Heart left ventricle (tissue), 16 donors: ENCODE measurements at regions not wholly inside any gene's neighbourhood (a gene's known extent, or its start where the extent isn't known, plus 50 kb on each side); places are given as distances from the start of the nearest gene placed in this dataset.

Source experiments
- ATAC-seq, 4 donors: fragments of 200-7000 bp; cut with Tn5 transposase; one replicate each; pipeline ENCODE4 v1.9.1; 2020 to 2022; ENCODE audit warnings: moderate library complexity in 4 of 4, mild to moderate bottlenecking in 3 of 4, moderate number of reproducible peaks in 1 of 4
- DNase-seq, 5 donors: peaks; one replicate each; pipeline ENCODE4 v3.0.0-alpha.2; 2020
- H3K27ac ChIP-seq, 12 donors: fragments of 200-600 bp; sonication (generic) in 4 of 12; one replicate each; pipeline versions ENCODE4 v1.5.0 to v1.8.0; 2016 to 2022; ENCODE audit warnings: mild to moderate bottlenecking in 2 of 12
- H3K27me3 ChIP-seq, 9 donors: fragments of 200-600 bp; sonication (generic) in 2 of 9; one replicate each; pipeline versions ENCODE4 v1.5.1 to v1.8.0; 2016 to 2022; ENCODE audit warnings: mild to moderate bottlenecking in 3 of 9
- H3K36me3 ChIP-seq, 9 donors: fragments of 200-600 bp; sonication (generic) in 2 of 9; one replicate each; pipeline versions ENCODE4 v1.5.0 to v1.8.0; 2018 to 2022; ENCODE audit warnings: mild to moderate bottlenecking in 2 of 9
- H3K4me1 ChIP-seq, 12 donors: fragments of 200-600 bp; sonication (generic) in 4 of 12; one replicate each; pipeline versions ENCODE4 v1.5.0 to v1.8.0; 2016 to 2022; ENCODE audit warnings: mild to moderate bottlenecking in 3 of 12
- H3K4me3 ChIP-seq, 12 donors: fragments of 200-600 bp; sonication (generic) in 4 of 12; one replicate each; pipeline versions ENCODE4 v1.5.0 to v1.8.0; 2017 to 2022; ENCODE audit warnings: mild to moderate bottlenecking in 9 of 12, moderate library complexity in 4 of 12
- H3K9me3 ChIP-seq, 12 donors: fragments of 200-600 bp; sonication (generic) in 4 of 12; one replicate each; pipeline versions ENCODE4 v1.5.0 to v1.8.0; 2016 to 2022; ENCODE audit warnings: mild to moderate bottlenecking in 1 of 12
- CTCF ChIP-seq, 12 donors: fragments of 200-600 bp; sonication (generic) in 4 of 12; IDR thresholded peaks; one replicate each; pipeline versions ENCODE4 v1.5.0 to v1.8.0; 2018 to 2022; ENCODE audit warnings: antibody characterized with exemption in 12 of 12, mild to moderate bottlenecking in 5 of 12
- POLR2A ChIP-seq, 2 donors: fragments of 450-650 bp; IDR thresholded peaks; one replicate each; pipeline ENCODE4 v1.6.1; 2017; ENCODE audit warnings: antibody characterized with exemption in 2 of 2, mild to moderate bottlenecking in 2 of 2, moderate library complexity in 2 of 2
- whole genome bisulfite sequencing, 4 donors: extraction: QIAGEN DNeasy Blood & Tissue Kit in 2 of 4; methylation state at CpG; one replicate each; pipeline versions ENCODE4 v1.1.5 to v1.1.7; 2013 to 2018; 5-methylcytosine and 5-hydroxymethylcytosine counted together
- intact Hi-C, 10 donors: fragments of 100-400 bp; cut with DNase I; formaldehyde crosslinking; loops; one replicate each; pipeline versions ENCODE4 v1.11.1 to v1.14.2; 2022
- donor health status: ischemic (EF 13 %, LVEDD 7.1; RV severe dilation, severe dysfunction).
- donor health status: healthy with polysubstance abuse.
- donor health status: DM: no; HTN: yes; CAD: no.
- donor health status: DM: no; HTN: no; CAD: no.
- donor health status: ischemic (EF 25% LVEDD 6.9; RV normal size, moderate dysfunction).
- donor health status: ischemic (EF 25% LVEDD 5.7; RV mildly dilated, moderate dysfunction).
- donor health status: healthy.
- donor health status: DM: yes; HTN: yes; CAD: no.
- donor health status: ischemic (EF 35%, LVEDD 5.7; RV mildly dilated, moderate dysfunction).
- donor health status: nonischemic (EF 11% LVEDD 7.7; RV severe dilation, severe dysfunction).
- donor health status: DM: yes; HTN: yes; CAD: no.
- donor health status: PGD.
- donor health status: ischemic (EF 29% LVEDD 5.4; RV normal size, mild dysfunction).
- donor health status: nonischemic (EF 23%, LVEDD 6.1; RV moderate dilation, normal function).

GRCh38 chr4:100106982-100107381 is 83.3 kb downstream of the DDIT4L start:
- TF ChIP-seq POLR2A (IDR thresholded peaks at IDR 0.05) (no peak), CTCF (IDR thresholded peaks at IDR 0.05) (no peak)
- WGBS, 4 donors, result 53 to 59% (median 55%) methylated on average over 1 of the region's 1 CpG
- no peaks in the 10 kb centered on the region for H3K36me3 ChIP-seq
- no peak overlapping the region for H3K4me3 ChIP-seq
- H3K27ac ChIP-seq, result no peak overlapping the region
- H3K27me3 ChIP-seq, result no peaks in the 10 kb centered on the region
- DNase-seq (no peak), ATAC-seq (no peak)
- no peaks in the 10 kb centered on the region for H3K9me3 ChIP-seq
- H3K4me1 ChIP-seq, result no peaks in the 10 kb centered on the region
- intact Hi-C loops, result no loop called here

GRCh38 chr4:100103671-100104070 is 86.6 kb downstream of the DDIT4L start:
- H3K27ac ChIP-seq, result no peak overlapping the region
- H3K36me3 ChIP-seq, result no peaks in the 10 kb centered on the region
- intact Hi-C loops, result no loop called here
- DNase-seq (no peak), ATAC-seq (no peak)
- 65 to 81% (median 72%) methylated on average over 1 of the region's 1 CpG for WGBS, 4 donors
- no peak overlapping the region for H3K4me3 ChIP-seq
- no peaks in the 10 kb centered on the region for H3K27me3 ChIP-seq
- TF ChIP-seq POLR2A (IDR thresholded peaks at IDR 0.05) (no peak), CTCF (IDR thresholded peaks at IDR 0.05) (no peak)
- no peaks in the 10 kb centered on the region for H3K4me1 ChIP-seq
- no peaks in the 10 kb centered on the region for H3K9me3 ChIP-seq

GRCh38 chr4:100100985-100101384 is 89.3 kb downstream of the DDIT4L start:
- intact Hi-C loops, result no loop called here
- H3K27me3 ChIP-seq, result no peaks in the 10 kb centered on the region
- no peak overlapping the region for H3K4me3 ChIP-seq
- H3K9me3 ChIP-seq, result no peaks in the 10 kb centered on the region
- DNase-seq (no peak), ATAC-seq (no peak)
- 37 to 47% (median 43%) methylated on average over 3 of the region's 3 CpGs for WGBS, 4 donors
- peaks cover 0 to 7% (median 0%) of the 10 kb centered on the region in 12 donors for H3K4me1 ChIP-seq
- no peaks in the 10 kb centered on the region for H3K36me3 ChIP-seq
- no peak overlapping the region for H3K27ac ChIP-seq
- TF ChIP-seq POLR2A (IDR thresholded peaks at IDR 0.05) (no peak), CTCF (IDR thresholded peaks at IDR 0.05) (no peak)

GRCh38 chr4:100099746-100100145 is 90.5 kb downstream of the DDIT4L start:
- Histone ChIP-seq H3K27ac (no peak overlapping the region), H3K9me3 (no peaks in the 10 kb centered on the region), H3K36me3 (no peaks in the 10 kb centered on the region), H3K27me3 (no peaks in the 10 kb centered on the region), H3K4me1 (peaks cover 0 to 17% (median 0%) of the 10 kb centered on the region in 12 donors), H3K4me3 (no peak overlapping the region)
- 91 to 100% (median 97%) methylated on average over 2 of the region's 2 CpGs for WGBS, 4 donors
- no peak for ATAC-seq
- no peak for DNase-seq
- intact Hi-C loops, result loop anchor here in 8 of 10 donors (5.0 to 10.0 kb wide), 5 partner anchors 105 to 645 kb away; no protein-coding TSS in a partner anchor
- TF ChIP-seq CTCF (IDR thresholded peaks at IDR 0.05) (no peak), POLR2A (IDR thresholded peaks at IDR 0.05) (no peak)
